PFSK-1 (cell line): ENCODE measurements at regions not wholly inside any gene's neighbourhood (a gene's known extent, or its start where the extent isn't known, plus 50 kb on each side); places are given as distances from the start of the nearest gene placed in this dataset.

ENCODE experiments used
- FOXP2 ChIP-seq: optimal IDR thresholded peaks from 2 replicates; pipeline ENCODE3; 2011; ENCODE audit warnings: borderline replicate concordance, control low read depth, inconsistent platforms; ENCODE audit not compliant: insufficient read depth; ENCODE audit errors: extremely low read length, extremely low read depth
- POLR2AphosphoS5 ChIP-seq: IDR thresholded peaks from 2 replicates; pipeline ENCODE4 v1.6.1; 2012; ENCODE audit warnings: low read depth, mild to moderate bottlenecking, control low read depth, low read length, moderate library complexity
- REST ChIP-seq, 2 experiments: IDR thresholded peaks; 2 replicates each; pipeline versions ENCODE4 v1.6.1 to v1.8.0; 2011 to 2012; ENCODE audit warnings: low read depth in 2 of 2, low read length in 2 of 2, control low read depth in 1 of 2, inconsistent platforms in 1 of 2, mild to moderate bottlenecking in 1 of 2, moderate library complexity in 1 of 2; ENCODE audit not compliant: insufficient read depth in 1 of 2
- SIN3A ChIP-seq: IDR thresholded peaks from 2 replicates; pipeline ENCODE4 v1.6.1; 2012; ENCODE audit warnings: mild to moderate bottlenecking, low read length, moderate library complexity, borderline replicate concordance; ENCODE audit not compliant: insufficient read depth
- TAF1 ChIP-seq: IDR thresholded peaks from 2 replicates; pipeline ENCODE4 v1.6.1; 2012; ENCODE audit warnings: low read length, control low read depth, borderline replicate concordance; ENCODE audit not compliant: insufficient read depth

DNA sequence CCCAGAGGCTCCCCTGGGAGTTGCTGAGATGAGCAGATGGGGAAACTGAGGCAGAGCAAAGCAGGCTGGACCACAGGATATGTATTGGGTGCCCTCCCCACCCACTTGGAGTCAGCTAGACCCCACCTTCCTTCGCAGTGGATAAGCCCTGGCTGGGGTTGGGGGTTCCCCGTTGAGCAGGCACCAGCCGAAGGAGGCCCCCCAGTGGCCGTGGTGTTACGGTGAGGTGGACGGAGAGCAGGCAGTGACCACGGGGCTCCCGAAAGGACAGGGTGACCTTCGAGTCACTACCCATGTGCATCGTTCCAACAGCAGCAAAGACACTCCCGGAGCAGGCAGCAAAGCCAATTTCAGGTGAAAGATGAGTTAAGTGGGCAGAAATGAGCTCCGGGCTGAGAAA is 62.4 kb upstream of the ADGRE5 start:
- TF ChIP-seq FOXP2 (no peak), SIN3A (no peak), TAF1 (no peak), POLR2AphosphoS5 (no peak), REST (IDR thresholded peaks at IDR 0.05; ENCODE audit: insufficient read depth in 1 of 2, low read depth in 2 of 2, low read length in 2 of 2) (no peak)

GRCh38 chr19:14317157-14317556 is 64.1 kb upstream of the ADGRE5 start:
- TF ChIP-seq SIN3A (no peak), FOXP2 (no peak), TAF1 (no peak), POLR2AphosphoS5 (no peak), REST (IDR thresholded peaks at IDR 0.05; ENCODE audit: insufficient read depth in 1 of 2, low read depth in 2 of 2, low read length in 2 of 2) (no peak)

DNA sequence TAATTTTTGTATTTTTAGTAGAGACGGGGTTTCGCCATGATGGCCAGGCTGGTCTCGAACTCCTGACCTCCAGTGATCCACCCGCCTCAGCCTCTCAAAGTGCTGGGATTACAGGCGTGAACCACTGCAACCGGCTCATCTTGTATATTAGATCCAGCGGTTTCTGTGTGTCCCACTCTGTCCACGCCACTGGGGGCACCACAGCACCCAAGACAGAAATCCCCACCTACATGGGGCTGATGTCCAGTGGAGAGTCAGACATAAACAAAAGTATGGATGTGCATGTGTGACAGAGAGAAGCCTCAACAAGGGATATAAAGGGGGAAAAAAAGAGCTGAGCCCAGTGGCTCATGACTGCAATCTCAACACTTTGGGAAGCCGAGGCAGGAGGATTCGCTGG is 65.8 kb upstream of the ADGRE5 start:
- TF ChIP-seq POLR2AphosphoS5 (no peak), TAF1 (no peak), SIN3A (no peak)

DNA sequence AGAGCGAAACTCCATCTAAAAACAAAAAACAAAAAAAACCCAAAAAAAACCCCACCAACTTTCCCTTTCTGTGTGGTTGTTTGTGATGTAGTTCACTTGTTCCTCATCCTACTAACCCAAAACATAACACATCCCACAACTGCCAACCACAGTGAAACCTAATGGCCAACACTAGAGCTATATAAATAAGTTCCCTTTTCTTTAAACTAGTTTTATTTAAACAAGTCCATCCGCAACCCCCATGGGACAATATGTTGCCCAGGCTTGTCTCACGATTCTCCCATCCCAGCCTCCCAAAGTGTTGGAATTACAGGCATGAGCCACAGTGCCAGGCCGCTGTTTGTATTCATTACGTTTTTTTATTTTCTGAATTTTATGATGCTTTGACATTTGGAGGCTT is 71.2 kb upstream of the ADGRE5 start:
- TF ChIP-seq TAF1 (no peak), SIN3A (no peak), POLR2AphosphoS5 (no peak), REST (IDR thresholded peaks at IDR 0.05; ENCODE audit: insufficient read depth in 1 of 2, low read depth in 2 of 2, low read length in 2 of 2) (no peak), FOXP2 (no peak)

GRCh38 chr19:14305706-14306105 is 75.5 kb upstream of the ADGRE5 start:
- TF ChIP-seq FOXP2: no peak
- no peak for TF ChIP-seq REST (IDR thresholded peaks at IDR 0.05; ENCODE audit: insufficient read depth in 1 of 2, low read depth in 2 of 2, low read length in 2 of 2)
- no peak for TF ChIP-seq POLR2AphosphoS5
